Kidney (tissue), 13 donors: ENCODE measurements at regions not wholly inside any gene's neighbourhood (a gene's known extent, or its start where the extent isn't known, plus 50 kb on each side); places are given as distances from the start of the nearest gene placed in this dataset.

ENCODE experiments used
- DNase-seq, 5 donors: peaks; one replicate each; pipeline ENCODE4 v3.0.0-alpha.2; 2013 to 2020
- FAIRE-seq: peaks from 2 replicates; lab custom pipeline; 2012; peaks lifted over from hg19 to GRCh38; lab: Jason Lieb, UNC
- H3K27ac ChIP-seq, 2 donors: one replicate each; pipeline ENCODE4 v1.7.0; 2013; ENCODE audit warnings: low read depth in 2 of 2, low read length in 2 of 2, inconsistent platforms in 1 of 2
- H3K27me3 ChIP-seq: one replicate; pipeline ENCODE4 v1.7.1; 2013; ENCODE audit warnings: low read length, inconsistent platforms; ENCODE audit not compliant: control insufficient read depth, insufficient read depth
- H3K36me3 ChIP-seq, 3 donors: one replicate each; pipeline versions ENCODE4 v1.7.0 to v1.7.1; 2013; ENCODE audit warnings: low read length in 3 of 3, control low read depth in 1 of 3, inconsistent platforms in 1 of 3; ENCODE audit not compliant: insufficient read depth in 3 of 3, control insufficient read depth in 2 of 3
- H3K4me1 ChIP-seq, 3 donors: one replicate each; pipeline versions ENCODE4 v1.7.0 to v1.7.1; 2013; ENCODE audit warnings: low read length in 3 of 3, inconsistent platforms in 1 of 3, low read depth in 1 of 3; ENCODE audit not compliant: control insufficient read depth in 2 of 3, insufficient read depth in 2 of 3
- H3K4me3 ChIP-seq, 3 donors: one replicate each; pipeline versions ENCODE4 v1.7.0 to v1.8.1; 2013; ENCODE audit warnings: low read length in 3 of 3, control low read depth in 1 of 3, inconsistent platforms in 1 of 3
- H3K9ac ChIP-seq, 3 donors: one replicate each; pipeline versions ENCODE4 v1.7.0 to v1.7.1; 2013; ENCODE audit warnings: low read length in 3 of 3, control low read depth in 1 of 3, inconsistent platforms in 1 of 3
- H3K9me3 ChIP-seq, 3 donors: one replicate each; pipeline versions ENCODE4 v1.7.0 to v1.7.1; 2013; ENCODE audit warnings: low read length in 3 of 3, control low read depth in 1 of 3, inconsistent platforms in 1 of 3; ENCODE audit not compliant: control insufficient read depth in 2 of 3, insufficient read depth in 1 of 3
- CTCF ChIP-seq: IDR thresholded peaks from 3 replicates; pipeline ENCODE4 v1.5.1; 2012; ENCODE audit warnings: mild to moderate bottlenecking, moderate library complexity, borderline replicate concordance; ENCODE audit not compliant: insufficient read depth; ENCODE audit errors: extremely low read depth
- intact Hi-C: fragments of 100-400 bp; cut with DNase I; formaldehyde crosslinking; loops from one replicate; pipeline ENCODE4 v1.11.1; 2022
- donor health status: control.
- donor health status: control.
- donor health status: control.
- donor health status: control.
- donor health status: control.
- donor health status: DM: yes; HTN: yes; CAD: no.
- donor health status: Normal renal cell carcinoma (clear cell type).

GRCh38 chr17:14935845-14936485 is 329.2 kb downstream of the PMP22 start:
- H3K36me3 ChIP-seq, result no peaks in the 10 kb centered on the region
- no peak overlapping the region for H3K4me3 ChIP-seq
- H3K9ac ChIP-seq, result no peak overlapping the region
- no peaks in the 10 kb centered on the region for H3K9me3 ChIP-seq
- DNase-seq (no peak), FAIRE-seq (no peak)
- no peak overlapping the region for H3K27ac ChIP-seq
- TF ChIP-seq CTCF, result no peak
- intact Hi-C loops, result no loop called here
- H3K27me3 ChIP-seq, result no peaks in the 10 kb centered on the region
- H3K4me1 ChIP-seq, result peaks cover 0 to 3% (median 0%) of the 10 kb centered on the region in 3 donors

DNA sequence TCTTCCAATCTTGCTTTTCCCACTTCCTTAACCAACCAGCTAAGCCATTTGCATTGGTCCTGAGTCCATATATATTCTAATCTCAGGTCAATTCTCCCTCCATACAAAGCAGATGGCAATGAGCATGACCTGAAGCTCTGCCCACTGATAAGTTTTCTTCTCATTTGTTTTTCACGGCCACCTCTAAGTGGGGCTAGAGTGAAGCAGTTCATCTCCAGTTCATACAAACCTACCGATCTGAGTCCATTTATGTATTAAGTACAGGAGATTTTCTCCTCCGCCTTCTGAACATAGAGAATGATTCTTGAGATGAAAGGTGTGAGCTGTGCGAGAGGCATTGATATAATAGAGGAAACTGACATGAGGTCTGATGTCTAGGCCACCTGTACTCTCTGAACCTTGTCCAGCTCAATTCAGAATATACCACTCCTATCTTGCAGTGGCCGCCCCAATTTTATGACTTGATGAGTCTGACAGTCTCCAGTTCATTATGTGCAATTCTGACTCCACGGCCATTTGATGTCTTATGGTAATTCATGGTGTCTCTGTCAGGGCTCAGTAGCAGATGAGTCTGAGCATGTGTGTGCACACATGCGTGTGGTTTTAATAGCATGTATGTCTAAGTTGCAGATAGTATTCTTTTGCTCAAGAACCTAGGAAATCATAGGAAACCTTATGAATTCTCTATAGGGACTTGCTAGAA is 329.8 kb downstream of the PMP22 start:
- intact Hi-C loops, result no loop called here
- Histone ChIP-seq H3K4me3 (no peak overlapping the region), H3K27ac (no peak overlapping the region), H3K4me1 (no peaks in the 10 kb centered on the region), H3K27me3 (no peaks in the 10 kb centered on the region), H3K9me3 (no peaks in the 10 kb centered on the region), H3K9ac (no peak overlapping the region), H3K36me3 (no peaks in the 10 kb centered on the region)
- FAIRE-seq (no peak), DNase-seq (no peak)
- TF ChIP-seq CTCF, result no peak

- Histone ChIP-seq H3K9ac (no peak overlapping the region), H3K27ac (no peak overlapping the region), H3K4me1 (no peaks in the 10 kb centered on the region), H3K27me3 (no peaks in the 10 kb centered on the region), H3K4me3 (no peak overlapping the region), H3K9me3 (no peaks in the 10 kb centered on the region), H3K36me3 (no peaks in the 10 kb centered on the region)
- intact Hi-C loops, result no loop called here
- no peak for FAIRE-seq
- DNase-seq, result no peak
- TF ChIP-seq CTCF, result no peak
These were observed 331.4 kb downstream of the PMP22 start for GRCh38 chr17:14933676-14934075.
